ENCODE measurements at regions not wholly inside any gene's neighbourhood (a gene's known extent, or its start where the extent isn't known, plus 50 kb on each side); places are given as distances from the start of the nearest gene placed in this dataset.

- Mint-ChIP-seq H3K4me3 (no peak overlapping the region), H3K4me1 (peaks cover 11% of the 10 kb centered on the region), H3K27me3 (peaks cover 3% of the 10 kb centered on the region), H3K9me3 (ENCODE audit: insufficient read depth) (no peaks in the 10 kb centered on the region), H3K27ac (no peak overlapping the region)
- CTCF ChIA-PET = interaction anchor here (0.7 to 11.0 kb wide), 6 partner anchors 17 to 251 kb away, joined by 3 to 140 read pairs (median 6); no protein-coding TSS in a partner anchor
- DNase-seq = no peak
- intact Hi-C loops (cut with micrococcal nuclease) = no loop called here
- peaks cover 0 to 8% (median 0%) of the 10 kb centered on the region in 3 donors for H3K9me3 ChIP-seq (ENCODE audit: control extremely low read depth in 1 of 3, control insufficient read depth in 2 of 3, insufficient read depth in 1 of 3, low read length in 2 of 3)
- H3K4me1 ChIP-seq (ENCODE audit: control insufficient read depth in 2 of 2, insufficient read depth in 2 of 2, low read length in 2 of 2) = peaks cover 0 to 10% of the 10 kb centered on the region in 2 donors
- peaks cover 0 to under 1% (median 0%) of the 10 kb centered on the region in 4 experiments for H3K27me3 ChIP-seq (replicated peaks in 1 of 4; ENCODE audit: control extremely low read depth in 1 of 4, control insufficient read depth in 3 of 4, insufficient read depth in 4 of 4, low read length in 3 of 4)
- H4K20me1 ChIP-seq (ENCODE audit: control insufficient read depth, insufficient read depth, low read length, poor library complexity, severe bottlenecking) = no peaks in the 10 kb centered on the region
- no peak overlapping the region for H2AFZ ChIP-seq (ENCODE audit: insufficient read depth, low read depth, low read length, poor library complexity, severe bottlenecking)
- no peak for ATAC-seq (ENCODE audit: low read depth)
- H3K27ac ChIP-seq (ENCODE audit: low read length in 2 of 2) = no peak overlapping the region
- H3K4me2 ChIP-seq (replicated peaks; ENCODE audit: low read depth, low read length, poor library complexity, severe bottlenecking) = no peak overlapping the region
- no peaks in the 10 kb centered on the region for H3K79me2 ChIP-seq (ENCODE audit: control insufficient read depth, insufficient read depth, low read length)
- POLR2A ChIA-PET = no interaction called here
- no peak overlapping the region for H3K4me3 ChIP-seq (ENCODE audit: control extremely low read depth in 1 of 5, extremely low read depth in 1 of 5, insufficient read depth in 1 of 5, low read depth in 2 of 5, low read length in 4 of 5)
- H3K36me3 ChIP-seq (replicated peaks in 1 of 2; ENCODE audit: control extremely low read depth in 1 of 2, control insufficient read depth in 1 of 2, extremely low read depth in 1 of 2, insufficient read depth in 2 of 2, low read length in 1 of 2) = no peaks in the 10 kb centered on the region
- no peak overlapping the region for H3K9ac ChIP-seq (ENCODE audit: low read length)
- WGBS (ENCODE audit: insufficient coverage) = 100% methylated on average over 3 of the region's 5 CpGs
- TF ChIP-seq, protein P1, sequence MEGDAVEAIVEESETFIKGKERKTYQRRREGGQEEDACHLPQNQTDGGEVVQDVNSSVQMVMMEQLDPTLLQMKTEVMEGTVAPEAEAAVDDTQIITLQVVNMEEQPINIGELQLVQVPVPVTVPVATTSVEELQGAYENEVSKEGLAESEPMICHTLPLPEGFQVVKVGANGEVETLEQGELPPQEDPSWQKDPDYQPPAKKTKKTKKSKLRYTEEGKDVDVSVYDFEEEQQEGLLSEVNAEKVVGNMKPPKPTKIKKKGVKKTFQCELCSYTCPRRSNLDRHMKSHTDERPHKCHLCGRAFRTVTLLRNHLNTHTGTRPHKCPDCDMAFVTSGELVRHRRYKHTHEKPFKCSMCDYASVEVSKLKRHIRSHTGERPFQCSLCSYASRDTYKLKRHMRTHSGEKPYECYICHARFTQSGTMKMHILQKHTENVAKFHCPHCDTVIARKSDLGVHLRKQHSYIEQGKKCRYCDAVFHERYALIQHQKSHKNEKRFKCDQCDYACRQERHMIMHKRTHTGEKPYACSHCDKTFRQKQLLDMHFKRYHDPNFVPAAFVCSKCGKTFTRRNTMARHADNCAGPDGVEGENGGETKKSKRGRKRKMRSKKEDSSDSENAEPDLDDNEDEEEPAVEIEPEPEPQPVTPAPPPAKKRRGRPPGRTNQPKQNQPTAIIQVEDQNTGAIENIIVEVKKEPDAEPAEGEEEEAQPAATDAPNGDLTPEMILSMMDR (IDR thresholded peaks at IDR 0.05) = no peak
- no peak for TF ChIP-seq EZH2 (IDR thresholded peaks at IDR 0.05; ENCODE audit: borderline replicate concordance, insufficient read depth, low read depth, low read length, poor library complexity, severe bottlenecking)
Measured at GRCh38 chr22:22705328-22706100, 61.1 kb downstream of the GGTLC2 start.

DNA sequence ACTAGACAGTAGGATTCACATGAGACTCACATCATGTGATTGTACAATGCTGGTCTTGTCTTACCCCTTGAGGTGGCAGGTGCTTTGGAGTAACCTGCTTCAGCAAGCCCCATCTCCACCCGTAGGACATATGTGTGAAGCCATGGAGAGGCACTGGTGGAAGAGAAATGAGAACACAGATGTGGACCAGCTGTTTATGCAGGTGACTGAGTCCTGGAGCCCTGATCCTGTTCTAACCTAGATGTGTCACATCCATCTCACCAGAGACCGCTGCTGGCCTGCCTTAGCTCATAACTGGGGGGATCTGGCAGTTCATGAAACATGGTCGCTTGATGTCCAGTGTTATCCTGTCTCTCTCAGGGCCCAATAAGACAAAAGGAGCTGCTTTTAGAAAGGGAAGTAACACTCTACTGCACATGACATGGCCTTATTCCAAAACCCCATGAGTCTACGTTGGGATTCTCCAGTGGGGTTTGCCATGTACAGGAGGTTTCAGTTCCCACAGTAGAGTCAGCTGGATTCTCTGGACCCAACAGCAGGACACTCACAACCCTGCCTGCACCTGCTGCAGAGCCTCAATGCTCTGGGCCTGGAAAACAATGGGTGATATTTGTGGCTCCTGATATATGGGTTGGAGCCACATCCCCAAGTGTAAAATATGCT lies 62.0 kb downstream of the GGTLC2 start:
- Histone ChIP-seq H3K4me1 (ENCODE audit: control insufficient read depth in 2 of 2, insufficient read depth in 2 of 2, low read length in 2 of 2) (peaks cover 0 to 18% of the 10 kb centered on the region in 2 donors), H3K9me3 (ENCODE audit: control extremely low read depth in 1 of 3, control insufficient read depth in 2 of 3, insufficient read depth in 1 of 3, low read length in 2 of 3) (peaks cover 0 to 8% (median 0%) of the 10 kb centered on the region in 3 donors), H3K4me2 (replicated peaks; ENCODE audit: low read depth, low read length, poor library complexity, severe bottlenecking) (no peak overlapping the region), H3K79me2 (ENCODE audit: control insufficient read depth, insufficient read depth, low read length) (no peaks in the 10 kb centered on the region), H3K4me3 (ENCODE audit: control extremely low read depth in 1 of 5, extremely low read depth in 1 of 5, insufficient read depth in 1 of 5, low read depth in 2 of 5, low read length in 4 of 5) (no peak overlapping the region), H3K36me3 (replicated peaks in 1 of 2; ENCODE audit: control extremely low read depth in 1 of 2, control insufficient read depth in 1 of 2, extremely low read depth in 1 of 2, insufficient read depth in 2 of 2, low read length in 1 of 2) (no peaks in the 10 kb centered on the region), H2AFZ (ENCODE audit: insufficient read depth, low read depth, low read length, poor library complexity, severe bottlenecking) (no peak overlapping the region), H4K20me1 (ENCODE audit: control insufficient read depth, insufficient read depth, low read length, poor library complexity, severe bottlenecking) (no peaks in the 10 kb centered on the region), H3K27ac (ENCODE audit: low read length in 2 of 2) (no peak overlapping the region), H3K9ac (ENCODE audit: low read length) (no peak overlapping the region), H3K27me3 (replicated peaks in 1 of 4; ENCODE audit: control extremely low read depth in 1 of 4, control insufficient read depth in 3 of 4, insufficient read depth in 4 of 4, low read length in 3 of 4) (peaks cover 0 to 2% (median 0%) of the 10 kb centered on the region in 4 experiments)
- Mint-ChIP-seq H3K4me1 (peaks cover 20% of the 10 kb centered on the region), H3K27ac (no peak overlapping the region), H3K4me3 (no peak overlapping the region), H3K27me3 (peaks cover 3% of the 10 kb centered on the region), H3K9me3 (ENCODE audit: insufficient read depth) (no peaks in the 10 kb centered on the region)
- CTCF ChIA-PET = interaction anchor here (0.9 to 11.0 kb wide), 5 partner anchors 18 to 248 kb away, joined by 3 to 140 read pairs (median 5); no protein-coding TSS in a partner anchor
- no peak for TF ChIP-seq EZH2 (IDR thresholded peaks at IDR 0.05; ENCODE audit: borderline replicate concordance, insufficient read depth, low read depth, low read length, poor library complexity, severe bottlenecking)
- TF ChIP-seq, protein P1 (IDR thresholded peaks at IDR 0.05) = no peak
- 71% methylated on average over 2 of the region's 4 CpGs for WGBS (ENCODE audit: insufficient coverage)
- POLR2A ChIA-PET = interaction anchor here (0.6 kb wide), 1 partner anchor 1057 kb away, joined by 8 read pairs; the partner anchor contains the start of gene C22orf15
- no peak for DNase-seq
- intact Hi-C loops (cut with micrococcal nuclease) = no loop called here
- no peak for ATAC-seq (ENCODE audit: low read depth)
